Tibial nerve (tissue), 4 donors: ENCODE measurements at regions not wholly inside any gene's neighbourhood (a gene's known extent, or its start where the extent isn't known, plus 50 kb on each side); places are given as distances from the start of the nearest gene placed in this dataset.

Experiments used
- EP300 ChIP-seq, 2 donors: sonication (generic); formaldehyde crosslinking; IDR thresholded peaks; one replicate each; pipeline ENCODE4 v1.6.1; 2017; ENCODE audit warnings: antibody characterized with exemption in 2 of 2, mild to moderate bottlenecking in 1 of 2
- POLR2A ChIP-seq, 2 donors: fragments of 450-650 bp; IDR thresholded peaks; one replicate each; pipeline ENCODE4 v1.6.1; 2017; ENCODE audit warnings: antibody characterized with exemption in 2 of 2, mild to moderate bottlenecking in 2 of 2, moderate library complexity in 2 of 2
- TF ChIP-seq, protein P1 (sequence below), 5 experiments: fragments of 200-600 bp in 3 of 5; fragments of 450-650 bp in 2 of 5; sonication (generic) in 3 of 5; IDR thresholded peaks; one replicate each; pipeline ENCODE4 v1.5.1; 2016 to 2019; ENCODE audit warnings: antibody characterized with exemption in 5 of 5, mild to moderate bottlenecking in 3 of 5, moderate library complexity in 2 of 5

DNA sequence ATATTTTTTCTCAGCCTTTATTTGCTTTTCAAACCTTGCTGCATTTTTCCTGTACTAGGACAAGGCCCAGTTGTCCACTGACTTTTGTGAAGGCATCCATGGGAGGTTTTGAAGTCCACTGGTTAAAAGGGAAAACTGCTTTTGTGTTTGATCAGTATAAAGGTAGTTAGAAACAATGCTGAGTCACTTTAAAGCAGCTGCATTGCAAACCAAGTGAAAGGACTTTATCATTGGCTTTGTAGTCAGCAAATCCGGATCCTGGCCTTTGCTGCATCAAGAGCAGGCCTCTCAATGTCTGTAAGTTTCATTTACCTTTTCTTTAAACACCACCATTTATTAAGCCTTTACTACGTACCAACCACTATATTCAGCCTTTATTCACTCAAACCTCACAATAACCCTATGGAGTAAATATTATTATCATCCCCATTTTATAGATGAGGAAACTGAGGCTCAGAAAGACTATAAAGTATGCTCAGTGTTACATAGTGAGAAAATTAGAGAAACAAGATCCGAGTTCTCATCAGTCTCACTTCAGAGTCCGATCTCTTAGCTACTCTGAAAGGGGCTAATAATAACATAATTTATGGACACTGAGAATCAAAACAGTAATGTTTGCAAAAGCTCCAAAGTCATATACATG, 60.6 kb upstream of the HSD17B12 start:
- no peak for TF ChIP-seq POLR2A (IDR thresholded peaks at IDR 0.05)
- TF ChIP-seq, protein P1, sequence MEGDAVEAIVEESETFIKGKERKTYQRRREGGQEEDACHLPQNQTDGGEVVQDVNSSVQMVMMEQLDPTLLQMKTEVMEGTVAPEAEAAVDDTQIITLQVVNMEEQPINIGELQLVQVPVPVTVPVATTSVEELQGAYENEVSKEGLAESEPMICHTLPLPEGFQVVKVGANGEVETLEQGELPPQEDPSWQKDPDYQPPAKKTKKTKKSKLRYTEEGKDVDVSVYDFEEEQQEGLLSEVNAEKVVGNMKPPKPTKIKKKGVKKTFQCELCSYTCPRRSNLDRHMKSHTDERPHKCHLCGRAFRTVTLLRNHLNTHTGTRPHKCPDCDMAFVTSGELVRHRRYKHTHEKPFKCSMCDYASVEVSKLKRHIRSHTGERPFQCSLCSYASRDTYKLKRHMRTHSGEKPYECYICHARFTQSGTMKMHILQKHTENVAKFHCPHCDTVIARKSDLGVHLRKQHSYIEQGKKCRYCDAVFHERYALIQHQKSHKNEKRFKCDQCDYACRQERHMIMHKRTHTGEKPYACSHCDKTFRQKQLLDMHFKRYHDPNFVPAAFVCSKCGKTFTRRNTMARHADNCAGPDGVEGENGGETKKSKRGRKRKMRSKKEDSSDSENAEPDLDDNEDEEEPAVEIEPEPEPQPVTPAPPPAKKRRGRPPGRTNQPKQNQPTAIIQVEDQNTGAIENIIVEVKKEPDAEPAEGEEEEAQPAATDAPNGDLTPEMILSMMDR (IDR thresholded peaks at IDR 0.05): no peak
- TF ChIP-seq EP300 (IDR thresholded peaks at IDR 0.05): no peak
